ENCODE measurements at regions not wholly inside any gene's neighbourhood (a gene's known extent, or its start where the extent isn't known, plus 50 kb on each side); places are given as distances from the start of the nearest gene placed in this dataset.

GRCh38 chr2:6590442-6590841, 275.3 kb downstream of the CMPK2 start:
- TF ChIP-seq CTCF (conservative IDR thresholded peaks at IDR 0.05; ENCODE audit: low read length), result no peak
- TF ChIP-seq EZH2phosphoT487 (IDR thresholded peaks at IDR 0.05; ENCODE audit: borderline replicate concordance), result no peak

Data from Loucy (cell line).